NCI-H128 (cell line): ENCODE measurements at regions not wholly inside any gene's neighbourhood (a gene's known extent, or its start where the extent isn't known, plus 50 kb on each side); places are given as distances from the start of the nearest gene placed in this dataset.
A peak's percentile ranks its signal among the peaks of the same experiment; 100 is the strongest.

ENCODE experiments used
- DNase-seq: peaks from one replicate; lab custom pipeline; 2025; ENCODE audit not compliant: unreplicated experiment; lab: John Stamatoyannopoulos, UW

GRCh38 chr2:2561346-2562095, 230.4 kb upstream of the MYT1L start:
- DNase-seq, result no peak

- DNase-seq, result no peak
Measured at GRCh38 chr2:2560374-2561015, 229.4 kb upstream of the MYT1L start.

GRCh38 chr2:2558476-2558875, 227.4 kb upstream of the MYT1L start:
- no peak for DNase-seq

GRCh38 chr2:2557475-2557874, 226.4 kb upstream of the MYT1L start:
- DNase-seq, result no peak

- DNase-seq, result no peak
Measured at GRCh38 chr2:2550856-2551255, 219.8 kb upstream of the MYT1L start.

GRCh38 chr2:2547911-2548310, 216.8 kb upstream of the MYT1L start:
- no peak for DNase-seq

GRCh38 chr2:2547451-2547850, 216.4 kb upstream of the MYT1L start:
- no peak for DNase-seq

GRCh38 chr2:2546046-2546445, 215.0 kb upstream of the MYT1L start:
- DNase-seq, result no peak

GRCh38 chr2:2542966-2543611, 212.0 kb upstream of the MYT1L start:
- DNase-seq, result peak; percentile 56

GRCh38 chr2:2542316-2542715, 211.2 kb upstream of the MYT1L start:
- no peak for DNase-seq

- DNase-seq, result no peak
Measured at GRCh38 chr2:2540406-2540805, 209.3 kb upstream of the MYT1L start.

- DNase-seq, result no peak
Measured at GRCh38 chr2:2536416-2537056, 205.5 kb upstream of the MYT1L start.

- DNase-seq, result no peak
Measured at GRCh38 chr2:2530334-2530733, 199.3 kb upstream of the MYT1L start.

GRCh38 chr2:2528846-2529245, 197.8 kb upstream of the MYT1L start:
- no peak for DNase-seq

GRCh38 chr2:2527148-2527547, 196.1 kb upstream of the MYT1L start:
- DNase-seq, result no peak

GRCh38 chr2:2524348-2524941, 193.4 kb upstream of the MYT1L start:
- no peak for DNase-seq

GRCh38 chr2:2523461-2524347, 192.6 kb upstream of the MYT1L start:
- DNase-seq, result no peak

GRCh38 chr2:2520401-2520811, 189.3 kb upstream of the MYT1L start:
- DNase-seq, result no peak

- no peak for DNase-seq
Measured at GRCh38 chr2:2519381-2519780, 188.3 kb upstream of the MYT1L start.

- no peak for DNase-seq
Measured at GRCh38 chr2:2517399-2517798, 186.3 kb upstream of the MYT1L start.
